H9 (cell line): ENCODE measurements at regions not wholly inside any gene's neighbourhood (a gene's known extent, or its start where the extent isn't known, plus 50 kb on each side); places are given as distances from the start of the nearest gene placed in this dataset.

Experiments used
- DNase-seq: peaks from one replicate; pipeline ENCODE4 v3.0.0-alpha.2; 2017
- H2AFZ ChIP-seq: one replicate; pipeline ENCODE4 v1.6.1; 2013; ENCODE audit warnings: mild to moderate bottlenecking, low read length, control low read depth, moderate library complexity
- H2AK5ac ChIP-seq: 2 replicates; pipeline ENCODE4 v1.6.1; 2013; ENCODE audit warnings: low read length, control low read depth, mixed read lengths; ENCODE audit not compliant: insufficient read length
- H2BK120ac ChIP-seq: one replicate; pipeline ENCODE4 v1.6.1; 2013; ENCODE audit warnings: low read depth, mild to moderate bottlenecking, low read length, control low read depth, inconsistent platforms; ENCODE audit not compliant: poor library complexity, severe bottlenecking
- H2BK12ac ChIP-seq: 2 replicates; pipeline ENCODE4 v1.6.1; 2013; ENCODE audit warnings: low read length, control low read depth, mixed read lengths, low read depth; ENCODE audit not compliant: insufficient read length
- H2BK15ac ChIP-seq: 2 replicates; pipeline ENCODE4 v1.6.1; 2013; ENCODE audit warnings: low read depth, low read length, control low read depth
- H2BK20ac ChIP-seq: one replicate; pipeline ENCODE4 v1.6.1; 2013; ENCODE audit warnings: low read depth, mild to moderate bottlenecking, low read length, control low read depth, inconsistent platforms; ENCODE audit not compliant: poor library complexity, severe bottlenecking
- H2BK5ac ChIP-seq: 2 replicates; pipeline ENCODE4 v1.6.1; 2013; ENCODE audit warnings: low read length, control low read depth, mixed read lengths; ENCODE audit not compliant: insufficient read length
- H3K14ac ChIP-seq: 2 replicates; pipeline ENCODE4 v1.6.1; 2013; ENCODE audit warnings: low read length, control low read depth; ENCODE audit not compliant: insufficient read depth
- H3K18ac ChIP-seq: 2 replicates; pipeline ENCODE4 v1.6.1; 2013; ENCODE audit warnings: low read depth, mild to moderate bottlenecking, mixed read lengths, low read length, control low read depth; ENCODE audit not compliant: insufficient read length
- H3K23ac ChIP-seq: 2 replicates; pipeline ENCODE4 v1.6.1; 2013; ENCODE audit warnings: low read length, control low read depth, mixed read lengths, low read depth; ENCODE audit not compliant: insufficient read length
- H3K23me2 ChIP-seq: 2 replicates; pipeline ENCODE4 v1.6.1; 2013; ENCODE audit warnings: low read depth, mild to moderate bottlenecking, mixed read lengths, low read length, control low read depth; ENCODE audit not compliant: insufficient read length, poor library complexity, severe bottlenecking
- H3K27ac ChIP-seq: 2 replicates; pipeline ENCODE4 v1.5.1; 2013; ENCODE audit warnings: low read length, control low read depth, mixed read lengths, low read depth; ENCODE audit not compliant: insufficient read length
- H3K27me3 ChIP-seq: 2 replicates; pipeline ENCODE4 v1.6.1; 2013; ENCODE audit warnings: low read length, control low read depth, inconsistent platforms; ENCODE audit not compliant: insufficient read depth
- H3K4ac ChIP-seq: 2 replicates; pipeline ENCODE4 v1.6.1; 2013; ENCODE audit warnings: low read depth, mild to moderate bottlenecking, control low read depth, inconsistent platforms, low read length, moderate library complexity
- H3K4me1 ChIP-seq: 2 replicates; pipeline ENCODE4 v1.6.1; 2013; ENCODE audit warnings: low read length, control low read depth, inconsistent platforms; ENCODE audit not compliant: insufficient read depth
- H3K4me2 ChIP-seq: 2 replicates; pipeline ENCODE4 v1.6.1; 2013; ENCODE audit warnings: low read length, control low read depth, mixed read lengths; ENCODE audit not compliant: insufficient read length, insufficient read depth
- H3K56ac ChIP-seq: 2 replicates; pipeline ENCODE4 v1.6.1; 2013; ENCODE audit warnings: low read depth, mild to moderate bottlenecking, mixed read lengths, low read length, control low read depth; ENCODE audit not compliant: insufficient read length
- H3K79me1 ChIP-seq: 2 replicates; pipeline ENCODE4 v1.6.1; 2013; ENCODE audit warnings: low read depth, mild to moderate bottlenecking, moderate library complexity, low read length, control low read depth, inconsistent platforms; ENCODE audit not compliant: insufficient read depth, poor library complexity, severe bottlenecking
- H3K79me2 ChIP-seq: 2 replicates; pipeline ENCODE4 v1.6.1; 2013; ENCODE audit warnings: low read length, control low read depth, inconsistent platforms; ENCODE audit not compliant: insufficient read depth
- H3K9ac ChIP-seq: 2 replicates; pipeline ENCODE4 v1.6.1; 2013; ENCODE audit warnings: low read length, control low read depth, mixed read lengths; ENCODE audit not compliant: insufficient read length; ENCODE audit errors: extremely low read depth
- H3K9me3 ChIP-seq: one replicate; pipeline ENCODE4 v1.6.1; 2013; ENCODE audit warnings: low read depth, low read length, inconsistent platforms; ENCODE audit not compliant: control insufficient read depth
- H3T11ph ChIP-seq: one replicate; pipeline ENCODE4 v1.6.1; 2013; ENCODE audit warnings: mild to moderate bottlenecking, low read length, control low read depth, inconsistent platforms
- H4K20me1 ChIP-seq: one replicate; pipeline ENCODE4 v1.6.1; 2013; ENCODE audit not compliant: control insufficient read depth, insufficient read length, insufficient read depth
- H4K5ac ChIP-seq: 2 replicates; pipeline ENCODE4 v1.6.1; 2013; ENCODE audit warnings: low read depth, mild to moderate bottlenecking, mixed read lengths, low read length, control low read depth; ENCODE audit not compliant: insufficient read length
- H4K8ac ChIP-seq: replicated peaks from 2 replicates; pipeline ENCODE4 v1.6.1; 2013; ENCODE audit warnings: low read length, control low read depth, mixed read lengths, low read depth; ENCODE audit not compliant: insufficient read length
- H4K91ac ChIP-seq: 2 replicates; pipeline ENCODE4 v1.6.1; 2013; ENCODE audit warnings: low read depth, mild to moderate bottlenecking, moderate library complexity, mixed read lengths, low read length, control low read depth; ENCODE audit not compliant: insufficient read length
- H3K27ac Mint-ChIP-seq, 3 experiments: 2 replicates in 2 of 3; 3 replicates in 1 of 3; pipeline ENCODE4 v1.8.0; 2020 to 2021; ENCODE audit warnings: mixed read lengths in 3 of 3, mild to moderate bottlenecking in 1 of 3, moderate library complexity in 1 of 3
- H3K27me3 Mint-ChIP-seq: 2 replicates; pipeline ENCODE4 v1.8.0; 2021; ENCODE audit warnings: low read depth, mild to moderate bottlenecking, moderate library complexity, mixed read lengths
- H3K36me3 Mint-ChIP-seq, 3 experiments: 2 replicates in 2 of 3; 3 replicates in 1 of 3; pipeline ENCODE4 v1.8.0; 2020 to 2021; ENCODE audit warnings: low read depth in 3 of 3, mixed read lengths in 3 of 3; ENCODE audit not compliant: insufficient read depth in 1 of 3
- H3K4me1 Mint-ChIP-seq, 2 experiments: 2 replicates each; pipeline ENCODE4 v1.8.0; 2020; ENCODE audit warnings: mixed read lengths in 2 of 2
- H3K4me3 Mint-ChIP-seq, 2 experiments: 2 replicates in 1 of 2; 3 replicates in 1 of 2; pipeline ENCODE4 v1.8.0; 2020 to 2021; ENCODE audit warnings: mild to moderate bottlenecking in 2 of 2, mixed read lengths in 2 of 2, moderate library complexity in 1 of 2
- H3K9me3 Mint-ChIP-seq, 2 experiments: 2 replicates in 1 of 2; 3 replicates in 1 of 2; pipeline ENCODE4 v1.8.0; 2020; ENCODE audit warnings: mild to moderate bottlenecking in 2 of 2, mixed read lengths in 2 of 2, moderate library complexity in 1 of 2
- CTCF ChIP-seq: fragments of 200-600 bp; sonication (generic); conservative IDR thresholded peaks from 3 replicates; pipeline ENCODE4 v1.8.0; 2021; ENCODE audit warnings: antibody characterized with exemption, mild to moderate bottlenecking
- WGBS: extraction: QIAGEN DNeasy Blood & Tissue Kit; methylation state at CpG from one replicate; pipeline ENCODE4 v1.1.7; 2013; ENCODE audit warnings: missing lambda C conversion rate, low lambda C conversion rate, mixed read lengths; ENCODE audit not compliant: insufficient read length; ENCODE audit errors: extremely low coverage; 5-methylcytosine and 5-hydroxymethylcytosine counted together

- Histone ChIP-seq H3K4me1 (no peaks in the 10 kb centered on the region), H2BK5ac (no peak overlapping the region), H3T11ph (no peak overlapping the region), H3K56ac (no peak overlapping the region), H3K79me1 (no peaks in the 10 kb centered on the region), H3K18ac (no peak overlapping the region), H3K27me3 (no peaks in the 10 kb centered on the region), H3K23ac (no peak overlapping the region), H2AK5ac (no peak overlapping the region), H3K27ac (no peak overlapping the region), H4K5ac (no peak overlapping the region), H3K4me2 (no peak overlapping the region), H2BK120ac (no peak overlapping the region), H2BK15ac (no peak overlapping the region), H4K91ac (no peak overlapping the region), H3K4ac (no peak overlapping the region), H4K8ac (no peak overlapping the region), H3K9me3 (no peaks in the 10 kb centered on the region), H3K23me2 (no peaks in the 10 kb centered on the region), H2BK20ac (no peak overlapping the region), H3K14ac (no peak overlapping the region), H3K79me2 (no peaks in the 10 kb centered on the region), H3K9ac (no peak overlapping the region), H4K20me1 (no peaks in the 10 kb centered on the region), H2AFZ (no peak overlapping the region), H2BK12ac (no peak overlapping the region)
- TF ChIP-seq CTCF, result no peak
- peaks cover 7 to 12% of the 10 kb centered on the region in 2 experiments; a peak in 3 of 4 replicates for H3K4me1 Mint-ChIP-seq
- no peaks in the 10 kb centered on the region for H3K27me3 Mint-ChIP-seq
- H3K9me3 Mint-ChIP-seq, result no peaks in the 10 kb centered on the region
- no peaks in the 10 kb centered on the region for H3K36me3 Mint-ChIP-seq
- H3K4me3 Mint-ChIP-seq, result no peak overlapping the region
- DNase-seq, result no peak
- WGBS, result no CpG with 5 or more reads among the region's 4 CpGs
- no peak overlapping the region; a peak in 1 of 7 replicates for H3K27ac Mint-ChIP-seq
These were observed 607.1 kb upstream of the BCHE start for GRCh38 chr3:166444336-166444735.
